Thyroid gland (tissue), 4 donors: ENCODE measurements at regions not wholly inside any gene's neighbourhood (a gene's known extent, or its start where the extent isn't known, plus 50 kb on each side); places are given as distances from the start of the nearest gene placed in this dataset.

Experiments used
- POLR2A ChIP-seq, 2 donors: fragments of 450-650 bp; IDR thresholded peaks; one replicate each; pipeline ENCODE4 v1.6.1; 2017; ENCODE audit warnings: antibody characterized with exemption in 2 of 2, mild to moderate bottlenecking in 2 of 2, moderate library complexity in 1 of 2
- TF ChIP-seq, protein P1 (sequence below), 6 experiments: fragments of 200-600 bp in 3 of 6; fragments of 450-650 bp in 3 of 6; sonication (generic) in 3 of 6; IDR thresholded peaks; one replicate each; pipeline ENCODE4 v1.5.1; 2016 to 2019; ENCODE audit warnings: antibody characterized with exemption in 6 of 6, mild to moderate bottlenecking in 2 of 6, inconsistent platforms in 1 of 6, moderate library complexity in 1 of 6

DNA sequence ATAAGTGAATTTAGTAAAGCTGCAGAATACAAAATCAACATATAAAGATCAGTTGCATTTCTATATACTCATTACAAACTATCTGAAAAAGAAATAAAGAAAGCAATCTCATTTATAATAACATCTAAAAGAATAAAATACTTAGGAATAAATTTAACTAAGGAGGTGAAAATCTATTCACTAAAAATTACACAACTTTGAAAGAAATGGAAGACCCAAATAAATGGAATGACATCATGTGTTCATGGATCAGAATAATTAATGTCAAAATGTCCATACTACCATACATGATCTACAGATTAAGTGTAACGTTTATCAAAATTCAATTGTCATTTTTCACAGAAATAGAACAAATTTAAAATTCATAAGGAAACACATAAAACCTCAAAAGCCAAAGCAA is 194.9 kb downstream of the TINAG start:
- TF ChIP-seq, protein P1, sequence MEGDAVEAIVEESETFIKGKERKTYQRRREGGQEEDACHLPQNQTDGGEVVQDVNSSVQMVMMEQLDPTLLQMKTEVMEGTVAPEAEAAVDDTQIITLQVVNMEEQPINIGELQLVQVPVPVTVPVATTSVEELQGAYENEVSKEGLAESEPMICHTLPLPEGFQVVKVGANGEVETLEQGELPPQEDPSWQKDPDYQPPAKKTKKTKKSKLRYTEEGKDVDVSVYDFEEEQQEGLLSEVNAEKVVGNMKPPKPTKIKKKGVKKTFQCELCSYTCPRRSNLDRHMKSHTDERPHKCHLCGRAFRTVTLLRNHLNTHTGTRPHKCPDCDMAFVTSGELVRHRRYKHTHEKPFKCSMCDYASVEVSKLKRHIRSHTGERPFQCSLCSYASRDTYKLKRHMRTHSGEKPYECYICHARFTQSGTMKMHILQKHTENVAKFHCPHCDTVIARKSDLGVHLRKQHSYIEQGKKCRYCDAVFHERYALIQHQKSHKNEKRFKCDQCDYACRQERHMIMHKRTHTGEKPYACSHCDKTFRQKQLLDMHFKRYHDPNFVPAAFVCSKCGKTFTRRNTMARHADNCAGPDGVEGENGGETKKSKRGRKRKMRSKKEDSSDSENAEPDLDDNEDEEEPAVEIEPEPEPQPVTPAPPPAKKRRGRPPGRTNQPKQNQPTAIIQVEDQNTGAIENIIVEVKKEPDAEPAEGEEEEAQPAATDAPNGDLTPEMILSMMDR (IDR thresholded peaks at IDR 0.05) = no peak
- no peak for TF ChIP-seq POLR2A (IDR thresholded peaks at IDR 0.05)
